Endothelial cell of umbilical vein (primary cell): ENCODE measurements at regions not wholly inside any gene's neighbourhood (a gene's known extent, or its start where the extent isn't known, plus 50 kb on each side); places are given as distances from the start of the nearest gene placed in this dataset.

ENCODE experiments used
- BruUV-seq: library from RNA; stranded (reverse); fragments of 400-500 nt; replicated peaks from 2 replicates; lab custom pipeline; 2021; lab: Mats Ljungman, UMichigan
- CTCF ChIA-PET: fragments of 300-600, 350-600 bp; sonication (Branson Sonifier 250); formaldehyde crosslinking; loops from one replicate; lab custom pipeline; 2021; ENCODE audit warnings: antibody characterized with exemption, inconsistent platforms; lab: Charles Lee
- POLR2A ChIA-PET: fragments of 300-600, 350-600 bp; sonication (Branson Sonifier 250); formaldehyde crosslinking; loops from one replicate; lab custom pipeline; 2021; ENCODE audit warnings: antibody characterized with exemption, inconsistent platforms; lab: Charles Lee
- DNase-seq: peaks from one replicate; pipeline ENCODE4 v3.0.0-alpha.2; 2011; ENCODE audit warnings: low read depth, low spot score
- FAIRE-seq: peaks from 2 replicates; lab custom pipeline; 2011; peaks lifted over from hg19 to GRCh38; lab: Jason Lieb, UNC
- H2AFZ ChIP-seq: 2 replicates; pipeline ENCODE4 v1.6.0; 2012; ENCODE audit warnings: low read depth, low read length, control low read depth, inconsistent platforms
- H3K27ac ChIP-seq: 2 replicates; pipeline ENCODE4 v1.5.1; 2011; ENCODE audit warnings: low read depth, mild to moderate bottlenecking, control low read depth, low read length, moderate library complexity; ENCODE audit not compliant: insufficient read depth
- H3K27me3 ChIP-seq, 2 experiments: 2 replicates each; pipeline versions ENCODE4 v1.6.0 to v1.6.1; 2011; ENCODE audit warnings: low read length in 2 of 2, mixed read lengths in 1 of 2; ENCODE audit not compliant: control insufficient read depth in 2 of 2, insufficient read depth in 2 of 2
- H3K36me3 ChIP-seq, 2 experiments: 2 replicates in 1 of 2; 3 replicates in 1 of 2; pipeline ENCODE4 v1.5.1; 2011; ENCODE audit warnings: low read length in 2 of 2, mild to moderate bottlenecking in 1 of 2, moderate library complexity in 1 of 2; ENCODE audit not compliant: control insufficient read depth in 2 of 2, insufficient read depth in 2 of 2; ENCODE audit errors: extremely low read depth in 1 of 2
- H3K4me1 ChIP-seq: 3 replicates; pipeline ENCODE4 v1.5.1; 2011; ENCODE audit warnings: mild to moderate bottlenecking, low read length; ENCODE audit not compliant: control insufficient read depth, insufficient read depth; ENCODE audit errors: extremely low read depth
- H3K4me2 ChIP-seq: 2 replicates; pipeline ENCODE4 v1.6.1; 2011; ENCODE audit warnings: low read length, control low read depth, mixed read lengths; ENCODE audit not compliant: insufficient read depth
- H3K4me3 ChIP-seq, 3 experiments: fragments of 200-600 bp in 1 of 3; sonication (generic), shearing (Covaris generic) in 1 of 3; replicated peaks in 1 of 3; 2 replicates each; pipeline ENCODE4 v1.5.1; 2011 to 2016; ENCODE audit warnings: control low read depth in 3 of 3, low read length in 3 of 3, mild to moderate bottlenecking in 2 of 3, inconsistent platforms in 1 of 3, low read depth in 1 of 3, moderate library complexity in 1 of 3; ENCODE audit not compliant: insufficient read depth in 1 of 3
- H3K79me2 ChIP-seq: 2 replicates; pipeline ENCODE4 v1.6.0; 2012; ENCODE audit warnings: low read length, inconsistent platforms; ENCODE audit not compliant: control insufficient read depth, insufficient read depth
- H3K9ac ChIP-seq: replicated peaks from 2 replicates; pipeline ENCODE3; 2011; ENCODE audit warnings: low read length, control low read depth; ENCODE audit not compliant: insufficient read depth; ENCODE audit errors: extremely low read depth
- H3K9me1 ChIP-seq: replicated peaks from 3 replicates; pipeline ENCODE4 v1.6.0; 2011; ENCODE audit warnings: mild to moderate bottlenecking, low read length; ENCODE audit not compliant: control insufficient read depth, insufficient read depth; ENCODE audit errors: extremely low read depth
- H3K9me3 ChIP-seq: replicated peaks from 2 replicates; pipeline ENCODE4 v1.5.1; 2012; ENCODE audit warnings: low read length, inconsistent platforms; ENCODE audit not compliant: control insufficient read depth, insufficient read depth
- H4K20me1 ChIP-seq: replicated peaks from 2 replicates; pipeline ENCODE3; 2011; ENCODE audit warnings: mild to moderate bottlenecking, low read length; ENCODE audit not compliant: control insufficient read depth, insufficient read depth; ENCODE audit errors: extremely low read depth
- CTCF ChIP-seq, 2 donors: IDR thresholded peaks; 1 replicate in 1 of 2; 2 replicates in 1 of 2; pipeline ENCODE4 v1.5.1; 2011; ENCODE audit warnings: low read length in 2 of 2, mild to moderate bottlenecking in 2 of 2, moderate library complexity in 2 of 2, control low read depth in 1 of 2, inconsistent platforms in 1 of 2, low read depth in 1 of 2; ENCODE audit not compliant: insufficient read depth in 1 of 2; ENCODE audit errors: extremely low read depth in 1 of 2
- EZH2 ChIP-seq: IDR thresholded peaks from 2 replicates; pipeline ENCODE4 v1.6.1; 2012; ENCODE audit warnings: borderline replicate concordance, low read depth, mild to moderate bottlenecking, moderate library complexity, low read length, inconsistent platforms; ENCODE audit not compliant: severe bottlenecking
- FOS ChIP-seq: IDR thresholded peaks from 2 replicates; pipeline ENCODE4 v1.6.1; 2011; ENCODE audit warnings: mild to moderate bottlenecking, low read length, moderate library complexity, borderline replicate concordance; ENCODE audit not compliant: insufficient read depth
- GATA2 ChIP-seq: IDR thresholded peaks from 2 replicates; pipeline ENCODE4 v1.7.0; 2011; ENCODE audit warnings: low read depth, mild to moderate bottlenecking, moderate library complexity, mixed read lengths, low read length; ENCODE audit not compliant: insufficient read length, insufficient read depth
- JUN ChIP-seq: IDR thresholded peaks from 2 replicates; pipeline ENCODE4 v1.6.1; 2011; ENCODE audit warnings: borderline replicate concordance, low read depth; ENCODE audit not compliant: insufficient read length, insufficient read depth
- MAX ChIP-seq: IDR thresholded peaks from 2 replicates; pipeline ENCODE4 v1.6.1; 2011; ENCODE audit not compliant: insufficient read depth, insufficient read length
- POLR2A ChIP-seq: IDR thresholded peaks from 2 replicates; pipeline ENCODE4 v1.6.1; 2012; ENCODE audit warnings: low read depth, mild to moderate bottlenecking, control low read depth, low read length
- POLR2AphosphoS5 ChIP-seq: IDR thresholded peaks from 2 replicates; pipeline ENCODE4 v1.6.1; 2012; ENCODE audit warnings: low read depth, mild to moderate bottlenecking, control low read depth, low read length, moderate library complexity; ENCODE audit not compliant: insufficient read depth
- dilution Hi-C: fragments of 300-500 bp; cut with MboI; formaldehyde crosslinking; loops from one replicate; pipeline ENCODE4 v1.15.0; 2019; ENCODE audit warnings: low sequenced_read_pairs; ENCODE audit not compliant: extremely low pct_ligation_motif_present
- intact Hi-C: fragments of 100-400 bp; cut with micrococcal nuclease; formaldehyde crosslinking; loops from one replicate; pipeline ENCODE4 v1.10.0; 2022

GRCh38 chr20:29297411-29298270 is 1959.8 kb upstream of the DEFB115 start:
- dilution Hi-C loops = no loop called here
- TF ChIP-seq POLR2AphosphoS5 = no peak
- no peak for TF ChIP-seq POLR2A
- no peak for TF ChIP-seq EZH2
- TF ChIP-seq GATA2 = no peak
- TF ChIP-seq FOS = no peak
- TF ChIP-seq MAX = no peak
- no peak for TF ChIP-seq CTCF (IDR thresholded peaks at IDR 0.05; ENCODE audit: extremely low read depth in 1 of 2, insufficient read depth in 1 of 2, low read depth in 1 of 2, low read length in 2 of 2)
- TF ChIP-seq JUN = no peak
- Histone ChIP-seq H3K79me2 (no peaks in the 10 kb centered on the region), H3K4me2 (no peak overlapping the region), H3K4me1 (no peaks in the 10 kb centered on the region), H3K9me3 (peaks cover 5% of the 10 kb centered on the region), H4K20me1 (no peaks in the 10 kb centered on the region), H3K4me3 (no peak overlapping the region), H3K27ac (no peak overlapping the region), H3K36me3 (no peaks in the 10 kb centered on the region), H3K9ac (no peak overlapping the region), H3K9me1 (no peaks in the 10 kb centered on the region), H3K27me3 (no peaks in the 10 kb centered on the region), H2AFZ (no peak overlapping the region)
- no peak for FAIRE-seq
- no TSS peak for BruUV-seq
- no peak for DNase-seq
- ChIA-PET CTCF (no interaction called here), POLR2A (no interaction called here)
- intact Hi-C loops = no loop called here
